HEK293 (cell line): ENCODE measurements at regions not wholly inside any gene's neighbourhood (a gene's known extent, or its start where the extent isn't known, plus 50 kb on each side); places are given as distances from the start of the nearest gene placed in this dataset.

Experiments used
- ATF2 ChIP-seq: fragments of 450-650 bp; formaldehyde crosslinking; IDR thresholded peaks from 2 replicates; pipeline ENCODE4 v1.5.1; 2016; ENCODE audit warnings: missing biosample characterization, missing genetic modification characterization, low read depth
- CTCF ChIP-seq: fragments of 450-650 bp; formaldehyde crosslinking; IDR thresholded peaks from 2 replicates; pipeline ENCODE4 v1.5.1; 2016; ENCODE audit warnings: missing biosample characterization, missing genetic modification characterization
- PRDM10 ChIP-seq: fragments of 450-650 bp; formaldehyde crosslinking; IDR thresholded peaks from 2 replicates; pipeline ENCODE4 v1.5.1; 2016; ENCODE audit warnings: missing biosample characterization, missing genetic modification characterization
- ZBTB7A ChIP-seq: fragments of 450-650 bp; formaldehyde crosslinking; IDR thresholded peaks from 2 replicates; pipeline ENCODE4 v1.5.1; 2016; ENCODE audit warnings: low read depth, missing biosample characterization, missing genetic modification characterization
- ZNF157 ChIP-seq: fragments of 450-650 bp; formaldehyde crosslinking; IDR thresholded peaks from 2 replicates; pipeline ENCODE4 v1.5.1; 2016; ENCODE audit warnings: missing biosample characterization, missing genetic modification characterization
- ZNF335 ChIP-seq: fragments of 450-650 bp; formaldehyde crosslinking; conservative IDR thresholded peaks from 2 replicates; pipeline ENCODE4 v1.5.1; 2016; ENCODE audit warnings: missing biosample characterization, missing genetic modification characterization
- ZNF366 ChIP-seq: fragments of 450-650 bp; formaldehyde crosslinking; conservative IDR thresholded peaks from 2 replicates; pipeline ENCODE4 v1.5.1; 2016; ENCODE audit warnings: missing biosample characterization, missing genetic modification characterization
- ZNF488 ChIP-seq: fragments of 450-650 bp; formaldehyde crosslinking; IDR thresholded peaks from 2 replicates; pipeline ENCODE4 v1.5.1; 2016; ENCODE audit warnings: missing biosample characterization, missing genetic modification characterization

GRCh38 chr6:91710342-91710741, 1123.5 kb upstream of the MAP3K7 start:
- TF ChIP-seq ZNF366 (tag by site-specific recombination) (no peak), ZNF157 (tag by site-specific recombination) (no peak), ZNF488 (no peak), CTCF (no peak), ATF2 (tag by site-specific recombination) (no peak), ZNF335 (tag by site-specific recombination) (no peak), ZBTB7A (tag by site-specific recombination) (no peak), PRDM10 (tag by site-specific recombination) (no peak)
